PC-9 (cell line): ENCODE measurements at regions not wholly inside any gene's neighbourhood (a gene's known extent, or its start where the extent isn't known, plus 50 kb on each side); places are given as distances from the start of the nearest gene placed in this dataset.
"Not testable (repeated sequence)": the region's sequence is repeated elsewhere in the genome, so short reads cannot be mapped to it uniquely, and the experiment has no call there.

Experiments used
- BruUV-seq: library from RNA; stranded (reverse); fragments of 400-500 nt; replicated peaks from 2 replicates; lab custom pipeline; 2021; lab: Mats Ljungman, UMichigan
- CTCF ChIA-PET: fragments of 300-600 bp; sonication (Branson Sonifier 250); formaldehyde crosslinking; loops from one replicate; lab custom pipeline; 2022; ENCODE audit warnings: antibody characterized with exemption; lab: Charles Lee
- POLR2A ChIA-PET: fragments of 300-600 bp; sonication (Branson Sonifier 250); formaldehyde crosslinking; loops from one replicate; lab custom pipeline; 2022; ENCODE audit warnings: antibody characterized with exemption; ENCODE audit not compliant: unreplicated experiment; lab: Charles Lee
- DNase-seq, 2 experiments: peaks; one replicate each; pipeline versions ENCODE4 v3.0.0 to v3.0.0-alpha.2; 2015 to 2022; ENCODE audit warnings: mixed read lengths in 1 of 2
- H2AFZ ChIP-seq: fragments of 200-600 bp; sonication (generic); 2 replicates; pipeline ENCODE4 v1.8.1; 2017; ENCODE audit warnings: antibody characterized with exemption
- H3F3A ChIP-seq: fragments of 200-600 bp; sonication (generic); 2 replicates; pipeline ENCODE4 v1.8.1; 2017; ENCODE audit warnings: antibody characterized with exemption, mild to moderate bottlenecking, low read depth; ENCODE audit not compliant: insufficient read depth
- H3K27ac ChIP-seq: fragments of 200-600 bp; sonication (generic); 2 replicates; pipeline ENCODE4 v1.6.1; 2016; ENCODE audit warnings: mixed run types
- H3K27me3 ChIP-seq: fragments of 200-600 bp; sonication (generic); 2 replicates; pipeline ENCODE4 v1.6.1; 2016; ENCODE audit warnings: low read depth, mixed run types; ENCODE audit not compliant: insufficient read depth
- H3K36me3 ChIP-seq: fragments of 200-600 bp; sonication (generic); 2 replicates; pipeline ENCODE4 v1.6.1; 2016; ENCODE audit warnings: low read depth, mixed run types
- H3K4me1 ChIP-seq: fragments of 200-600 bp; sonication (generic); replicated peaks from 2 replicates; pipeline ENCODE4 v1.6.1; 2016; ENCODE audit warnings: mixed run types; ENCODE audit not compliant: insufficient read depth
- H3K4me2 ChIP-seq: fragments of 200-600 bp; sonication (generic); 2 replicates; pipeline ENCODE4 v1.6.1; 2017; ENCODE audit warnings: mixed run types
- H3K4me3 ChIP-seq: fragments of 200-600 bp; sonication (generic); 2 replicates; pipeline ENCODE4 v1.6.1; 2016; ENCODE audit warnings: mixed run types
- H3K79me2 ChIP-seq: fragments of 200-600 bp; sonication (generic); 2 replicates; pipeline ENCODE4 v1.6.1; 2017; ENCODE audit warnings: low read depth, mixed run types
- H3K9me2 ChIP-seq: fragments of 200-600 bp; sonication (generic); 2 replicates; pipeline ENCODE4 v1.8.1; 2017; ENCODE audit warnings: mild to moderate bottlenecking; ENCODE audit not compliant: insufficient read depth
- H3K9me3 ChIP-seq: fragments of 200-600 bp; sonication (generic); 2 replicates; pipeline ENCODE4 v1.8.1; 2016; ENCODE audit warnings: low read depth; ENCODE audit not compliant: insufficient read depth
- H4K20me1 ChIP-seq: fragments of 200-600 bp; sonication (generic); 2 replicates; pipeline ENCODE4 v1.8.1; 2017; ENCODE audit not compliant: insufficient read depth
- CTCF ChIP-seq: fragments of 200-600 bp; sonication (generic); conservative IDR thresholded peaks from 2 replicates; pipeline ENCODE4 v1.6.1; 2017; ENCODE audit warnings: mixed run types, antibody characterized with exemption, mild to moderate bottlenecking, moderate library complexity
- EZH2 ChIP-seq: fragments of 200-600 bp; sonication (generic); IDR thresholded peaks from 2 replicates; pipeline ENCODE4 v1.8.0; 2017; ENCODE audit warnings: antibody characterized with exemption, low read depth
- intact Hi-C: fragments of 100-400 bp; cut with micrococcal nuclease; formaldehyde crosslinking; loops from one replicate; pipeline ENCODE4 v1.10.0; 2022; ENCODE audit not compliant: unreplicated experiment

- no peak for DNase-seq
- no peak for TF ChIP-seq EZH2
- no peak for TF ChIP-seq CTCF
- Histone ChIP-seq H3K4me3 (no peak overlapping the region), H3K9me3 (no peaks in the 10 kb centered on the region), H3K79me2 (no peaks in the 10 kb centered on the region), H3K9me2 (no peaks in the 10 kb centered on the region), H3K27ac (no peak overlapping the region), H4K20me1 (no peaks in the 10 kb centered on the region), H3K4me1 (no peaks in the 10 kb centered on the region), H3K4me2 (no peak overlapping the region), H3F3A (no peaks in the 10 kb centered on the region), H2AFZ (no peak overlapping the region), H3K36me3 (no peaks in the 10 kb centered on the region), H3K27me3 (no peaks in the 10 kb centered on the region)
- ChIA-PET CTCF (no interaction called here), POLR2A (no interaction called here)
- no TSS peak for BruUV-seq
- intact Hi-C loops: no loop called here
Measured at GRCh38 chr3:143914257-143914656, 57.4 kb upstream of the DIPK2A start.

GRCh38 chr3:143918848-143919247 lies 52.8 kb upstream of the DIPK2A start:
- no peak for TF ChIP-seq CTCF
- intact Hi-C loops: no loop called here
- CTCF ChIA-PET: no interaction called here

GRCh38 chr3:143921176-143921575 lies 50.4 kb upstream of the DIPK2A start:
- H3K9me2 ChIP-seq, H3F3A ChIP-seq, POLR2A ChIA-PET, H3K27ac ChIP-seq, CTCF ChIA-PET, DNase-seq, H3K27me3 ChIP-seq, H3K4me1 ChIP-seq, H3K79me2 ChIP-seq, intact Hi-C loops, H4K20me1 ChIP-seq, H3K4me3 ChIP-seq, H2AFZ ChIP-seq, BruUV-seq, H3K4me2 ChIP-seq, H3K36me3 ChIP-seq, H3K9me3 ChIP-seq: not testable (repeated sequence)

More at GRCh38 chr3:143918848-143919247, 52.8 kb upstream of the DIPK2A start:
- Histone ChIP-seq H3K4me3 (no peak overlapping the region), H3K36me3 (no peaks in the 10 kb centered on the region), H3K27me3 (no peaks in the 10 kb centered on the region), H3K4me1 (no peaks in the 10 kb centered on the region), H4K20me1 (no peaks in the 10 kb centered on the region), H3K4me2 (no peak overlapping the region), H3K9me2 (no peaks in the 10 kb centered on the region), H3K27ac (no peak overlapping the region), H3K79me2 (no peaks in the 10 kb centered on the region), H3F3A (no peaks in the 10 kb centered on the region), H3K9me3 (no peaks in the 10 kb centered on the region), H2AFZ (no peak overlapping the region)
- no TSS peak for BruUV-seq
- DNase-seq: no peak
- POLR2A ChIA-PET: no interaction called here
